H9 (cell line): ENCODE measurements at regions not wholly inside any gene's neighbourhood (a gene's known extent, or its start where the extent isn't known, plus 50 kb on each side); places are given as distances from the start of the nearest gene placed in this dataset.

Experiments used
- DNase-seq: peaks from one replicate; pipeline ENCODE4 v3.0.0-alpha.2; 2017
- H2AFZ ChIP-seq: one replicate; pipeline ENCODE4 v1.6.1; 2013; ENCODE audit warnings: mild to moderate bottlenecking, low read length, control low read depth, moderate library complexity
- H2AK5ac ChIP-seq: 2 replicates; pipeline ENCODE4 v1.6.1; 2013; ENCODE audit warnings: low read length, control low read depth, mixed read lengths; ENCODE audit not compliant: insufficient read length
- H2BK120ac ChIP-seq: one replicate; pipeline ENCODE4 v1.6.1; 2013; ENCODE audit warnings: low read depth, mild to moderate bottlenecking, low read length, control low read depth, inconsistent platforms; ENCODE audit not compliant: poor library complexity, severe bottlenecking
- H2BK12ac ChIP-seq: 2 replicates; pipeline ENCODE4 v1.6.1; 2013; ENCODE audit warnings: low read length, control low read depth, mixed read lengths, low read depth; ENCODE audit not compliant: insufficient read length
- H2BK15ac ChIP-seq: 2 replicates; pipeline ENCODE4 v1.6.1; 2013; ENCODE audit warnings: low read depth, low read length, control low read depth
- H2BK20ac ChIP-seq: one replicate; pipeline ENCODE4 v1.6.1; 2013; ENCODE audit warnings: low read depth, mild to moderate bottlenecking, low read length, control low read depth, inconsistent platforms; ENCODE audit not compliant: poor library complexity, severe bottlenecking
- H2BK5ac ChIP-seq: 2 replicates; pipeline ENCODE4 v1.6.1; 2013; ENCODE audit warnings: low read length, control low read depth, mixed read lengths; ENCODE audit not compliant: insufficient read length
- H3K14ac ChIP-seq: 2 replicates; pipeline ENCODE4 v1.6.1; 2013; ENCODE audit warnings: low read length, control low read depth; ENCODE audit not compliant: insufficient read depth
- H3K18ac ChIP-seq: 2 replicates; pipeline ENCODE4 v1.6.1; 2013; ENCODE audit warnings: low read depth, mild to moderate bottlenecking, mixed read lengths, low read length, control low read depth; ENCODE audit not compliant: insufficient read length
- H3K23ac ChIP-seq: 2 replicates; pipeline ENCODE4 v1.6.1; 2013; ENCODE audit warnings: low read length, control low read depth, mixed read lengths, low read depth; ENCODE audit not compliant: insufficient read length
- H3K23me2 ChIP-seq: 2 replicates; pipeline ENCODE4 v1.6.1; 2013; ENCODE audit warnings: low read depth, mild to moderate bottlenecking, mixed read lengths, low read length, control low read depth; ENCODE audit not compliant: insufficient read length, poor library complexity, severe bottlenecking
- H3K27ac ChIP-seq: 2 replicates; pipeline ENCODE4 v1.5.1; 2013; ENCODE audit warnings: low read length, control low read depth, mixed read lengths, low read depth; ENCODE audit not compliant: insufficient read length
- H3K27me3 ChIP-seq: 2 replicates; pipeline ENCODE4 v1.6.1; 2013; ENCODE audit warnings: low read length, control low read depth, inconsistent platforms; ENCODE audit not compliant: insufficient read depth
- H3K4ac ChIP-seq: 2 replicates; pipeline ENCODE4 v1.6.1; 2013; ENCODE audit warnings: low read depth, mild to moderate bottlenecking, control low read depth, inconsistent platforms, low read length, moderate library complexity
- H3K4me1 ChIP-seq: 2 replicates; pipeline ENCODE4 v1.6.1; 2013; ENCODE audit warnings: low read length, control low read depth, inconsistent platforms; ENCODE audit not compliant: insufficient read depth
- H3K4me2 ChIP-seq: 2 replicates; pipeline ENCODE4 v1.6.1; 2013; ENCODE audit warnings: low read length, control low read depth, mixed read lengths; ENCODE audit not compliant: insufficient read length, insufficient read depth
- H3K56ac ChIP-seq: 2 replicates; pipeline ENCODE4 v1.6.1; 2013; ENCODE audit warnings: low read depth, mild to moderate bottlenecking, mixed read lengths, low read length, control low read depth; ENCODE audit not compliant: insufficient read length
- H3K79me1 ChIP-seq: 2 replicates; pipeline ENCODE4 v1.6.1; 2013; ENCODE audit warnings: low read depth, mild to moderate bottlenecking, moderate library complexity, low read length, control low read depth, inconsistent platforms; ENCODE audit not compliant: insufficient read depth, poor library complexity, severe bottlenecking
- H3K79me2 ChIP-seq: 2 replicates; pipeline ENCODE4 v1.6.1; 2013; ENCODE audit warnings: low read length, control low read depth, inconsistent platforms; ENCODE audit not compliant: insufficient read depth
- H3K9ac ChIP-seq: 2 replicates; pipeline ENCODE4 v1.6.1; 2013; ENCODE audit warnings: low read length, control low read depth, mixed read lengths; ENCODE audit not compliant: insufficient read length; ENCODE audit errors: extremely low read depth
- H3K9me3 ChIP-seq: one replicate; pipeline ENCODE4 v1.6.1; 2013; ENCODE audit warnings: low read depth, low read length, inconsistent platforms; ENCODE audit not compliant: control insufficient read depth
- H3T11ph ChIP-seq: one replicate; pipeline ENCODE4 v1.6.1; 2013; ENCODE audit warnings: mild to moderate bottlenecking, low read length, control low read depth, inconsistent platforms
- H4K20me1 ChIP-seq: one replicate; pipeline ENCODE4 v1.6.1; 2013; ENCODE audit not compliant: control insufficient read depth, insufficient read length, insufficient read depth
- H4K5ac ChIP-seq: 2 replicates; pipeline ENCODE4 v1.6.1; 2013; ENCODE audit warnings: low read depth, mild to moderate bottlenecking, mixed read lengths, low read length, control low read depth; ENCODE audit not compliant: insufficient read length
- H4K8ac ChIP-seq: replicated peaks from 2 replicates; pipeline ENCODE4 v1.6.1; 2013; ENCODE audit warnings: low read length, control low read depth, mixed read lengths, low read depth; ENCODE audit not compliant: insufficient read length
- H4K91ac ChIP-seq: 2 replicates; pipeline ENCODE4 v1.6.1; 2013; ENCODE audit warnings: low read depth, mild to moderate bottlenecking, moderate library complexity, mixed read lengths, low read length, control low read depth; ENCODE audit not compliant: insufficient read length
- H3K27ac Mint-ChIP-seq, 3 experiments: 2 replicates in 2 of 3; 3 replicates in 1 of 3; pipeline ENCODE4 v1.8.0; 2020 to 2021; ENCODE audit warnings: mixed read lengths in 3 of 3, mild to moderate bottlenecking in 1 of 3, moderate library complexity in 1 of 3
- H3K27me3 Mint-ChIP-seq: 2 replicates; pipeline ENCODE4 v1.8.0; 2021; ENCODE audit warnings: low read depth, mild to moderate bottlenecking, moderate library complexity, mixed read lengths
- H3K36me3 Mint-ChIP-seq, 3 experiments: 2 replicates in 2 of 3; 3 replicates in 1 of 3; pipeline ENCODE4 v1.8.0; 2020 to 2021; ENCODE audit warnings: low read depth in 3 of 3, mixed read lengths in 3 of 3; ENCODE audit not compliant: insufficient read depth in 1 of 3
- H3K4me1 Mint-ChIP-seq, 2 experiments: 2 replicates each; pipeline ENCODE4 v1.8.0; 2020; ENCODE audit warnings: mixed read lengths in 2 of 2
- H3K4me3 Mint-ChIP-seq, 2 experiments: 2 replicates in 1 of 2; 3 replicates in 1 of 2; pipeline ENCODE4 v1.8.0; 2020 to 2021; ENCODE audit warnings: mild to moderate bottlenecking in 2 of 2, mixed read lengths in 2 of 2, moderate library complexity in 1 of 2
- H3K9me3 Mint-ChIP-seq, 2 experiments: 2 replicates in 1 of 2; 3 replicates in 1 of 2; pipeline ENCODE4 v1.8.0; 2020; ENCODE audit warnings: mild to moderate bottlenecking in 2 of 2, mixed read lengths in 2 of 2, moderate library complexity in 1 of 2
- WGBS: extraction: QIAGEN DNeasy Blood & Tissue Kit; methylation state at CpG from one replicate; pipeline ENCODE4 v1.1.7; 2013; ENCODE audit warnings: missing lambda C conversion rate, low lambda C conversion rate, mixed read lengths; ENCODE audit not compliant: insufficient read length; ENCODE audit errors: extremely low coverage; 5-methylcytosine and 5-hydroxymethylcytosine counted together
- TF ChIP-seq, protein P1 (sequence below): fragments of 200-600 bp; sonication (generic); conservative IDR thresholded peaks from 3 replicates; pipeline ENCODE4 v1.8.0; 2021; ENCODE audit warnings: antibody characterized with exemption, mild to moderate bottlenecking

DNA sequence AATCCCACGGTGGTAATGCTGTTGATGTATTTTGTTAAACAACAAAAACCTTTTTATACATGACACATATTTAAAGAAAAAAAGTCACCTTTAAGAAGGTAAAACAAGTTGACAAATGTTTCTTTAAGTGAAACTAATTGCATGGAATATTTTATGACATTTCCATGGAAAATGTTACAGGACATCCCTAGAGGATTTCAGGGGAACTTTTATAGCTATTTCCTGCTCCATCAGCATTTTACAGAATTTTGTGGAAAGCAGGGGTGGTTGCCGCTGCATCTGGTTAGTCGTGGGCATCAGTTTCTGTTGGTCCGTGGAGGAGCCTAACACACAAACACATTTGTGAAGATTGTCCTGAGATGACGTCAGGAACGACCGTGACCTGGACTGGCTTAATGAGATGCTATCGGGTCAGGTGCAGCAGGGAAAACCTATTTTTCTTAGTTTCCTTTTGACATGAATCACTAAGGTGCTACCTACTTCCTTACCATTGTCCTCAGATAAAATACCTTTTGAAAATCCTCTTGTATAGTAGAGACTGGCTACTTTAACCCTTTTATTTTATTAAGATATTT is 305.1 kb downstream of the MAP2K6 start:
- WGBS: no CpG with 5 or more reads among the region's 8 CpGs
- Histone ChIP-seq H3K9me3 (no peaks in the 10 kb centered on the region), H3K23me2 (no peaks in the 10 kb centered on the region), H2BK20ac (no peak overlapping the region), H3T11ph (no peak overlapping the region), H3K23ac (no peak overlapping the region), H3K9ac (no peak overlapping the region), H3K4ac (no peak overlapping the region), H2BK12ac (no peak overlapping the region), H4K8ac (no peak overlapping the region), H3K27ac (no peak overlapping the region), H4K20me1 (no peaks in the 10 kb centered on the region), H3K79me1 (no peaks in the 10 kb centered on the region), H3K14ac (no peak overlapping the region), H3K27me3 (0 out of 2 replicates have a peak, but pooled peaks cover 2% of the 10 kb centered on the region), H2BK120ac (no peak overlapping the region), H3K79me2 (no peaks in the 10 kb centered on the region), H2BK15ac (no peak overlapping the region), H4K91ac (no peak overlapping the region), H3K56ac (no peak overlapping the region), H2BK5ac (no peak overlapping the region), H2AFZ (no peak overlapping the region), H3K4me1 (0 out of 2 replicates have a peak, but pooled peaks cover 3% of the 10 kb centered on the region), H3K4me2 (no peak overlapping the region), H4K5ac (no peak overlapping the region), H3K18ac (no peak overlapping the region), H2AK5ac (no peak overlapping the region)
- no peak overlapping the region for H3K4me3 Mint-ChIP-seq
- H3K27ac Mint-ChIP-seq: no peak overlapping the region; a peak in 1 of 7 replicates
- H3K27me3 Mint-ChIP-seq: peaks cover 15% of the 10 kb centered on the region
- peaks cover 3% of the 10 kb centered on the region in 2 experiments; a peak in 1 of 4 replicates for H3K4me1 Mint-ChIP-seq
- no peak for DNase-seq
- TF ChIP-seq, protein P1, sequence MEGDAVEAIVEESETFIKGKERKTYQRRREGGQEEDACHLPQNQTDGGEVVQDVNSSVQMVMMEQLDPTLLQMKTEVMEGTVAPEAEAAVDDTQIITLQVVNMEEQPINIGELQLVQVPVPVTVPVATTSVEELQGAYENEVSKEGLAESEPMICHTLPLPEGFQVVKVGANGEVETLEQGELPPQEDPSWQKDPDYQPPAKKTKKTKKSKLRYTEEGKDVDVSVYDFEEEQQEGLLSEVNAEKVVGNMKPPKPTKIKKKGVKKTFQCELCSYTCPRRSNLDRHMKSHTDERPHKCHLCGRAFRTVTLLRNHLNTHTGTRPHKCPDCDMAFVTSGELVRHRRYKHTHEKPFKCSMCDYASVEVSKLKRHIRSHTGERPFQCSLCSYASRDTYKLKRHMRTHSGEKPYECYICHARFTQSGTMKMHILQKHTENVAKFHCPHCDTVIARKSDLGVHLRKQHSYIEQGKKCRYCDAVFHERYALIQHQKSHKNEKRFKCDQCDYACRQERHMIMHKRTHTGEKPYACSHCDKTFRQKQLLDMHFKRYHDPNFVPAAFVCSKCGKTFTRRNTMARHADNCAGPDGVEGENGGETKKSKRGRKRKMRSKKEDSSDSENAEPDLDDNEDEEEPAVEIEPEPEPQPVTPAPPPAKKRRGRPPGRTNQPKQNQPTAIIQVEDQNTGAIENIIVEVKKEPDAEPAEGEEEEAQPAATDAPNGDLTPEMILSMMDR: no peak
- no peaks in the 10 kb centered on the region for H3K9me3 Mint-ChIP-seq
- no peaks in the 10 kb centered on the region; a peak in 1 of 7 replicates for H3K36me3 Mint-ChIP-seq
